Neural progenitor cell (in vitro differentiated cells): ENCODE measurements at regions not wholly inside any gene's neighbourhood (a gene's known extent, or its start where the extent isn't known, plus 50 kb on each side); places are given as distances from the start of the nearest gene placed in this dataset.

Experiments used
- EZH2 ChIP-seq: fragments of 200-600 bp; sonication (generic); IDR thresholded peaks from 2 replicates; pipeline ENCODE4 v1.6.1; 2017; ENCODE audit warnings: antibody characterized with exemption, mild to moderate bottlenecking, moderate library complexity
- EZH2phosphoT487 ChIP-seq: fragments of 200-600 bp; sonication (generic); IDR thresholded peaks from 2 replicates; pipeline ENCODE4 v1.6.1; 2017; ENCODE audit warnings: antibody characterized with exemption
- TF ChIP-seq, protein P1 (sequence below): fragments of 200-600 bp; sonication (generic); IDR thresholded peaks from 2 replicates; pipeline ENCODE4 v1.5.1; 2017; ENCODE audit warnings: antibody characterized with exemption, mild to moderate bottlenecking

DNA sequence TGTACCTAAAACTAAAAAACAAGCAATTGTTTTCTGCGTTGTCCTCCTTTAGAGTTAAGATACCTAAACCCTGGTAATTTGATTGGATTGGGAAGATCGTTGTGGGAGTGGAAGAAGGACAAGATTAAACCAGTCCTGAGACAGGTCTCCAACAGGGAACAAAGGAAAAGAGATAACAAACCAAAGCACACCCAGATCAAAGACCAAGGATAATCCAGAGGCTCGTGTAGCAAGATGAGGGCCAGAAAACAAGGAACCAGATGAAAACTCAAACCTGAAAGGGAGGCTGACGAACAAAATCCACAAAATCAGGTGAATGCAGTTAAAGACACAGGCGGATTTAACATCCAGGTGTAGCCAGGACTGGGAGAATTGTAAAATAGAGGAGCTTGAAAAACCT, 618.1 kb downstream of the SLCO4C1 start:
- TF ChIP-seq, protein P1, sequence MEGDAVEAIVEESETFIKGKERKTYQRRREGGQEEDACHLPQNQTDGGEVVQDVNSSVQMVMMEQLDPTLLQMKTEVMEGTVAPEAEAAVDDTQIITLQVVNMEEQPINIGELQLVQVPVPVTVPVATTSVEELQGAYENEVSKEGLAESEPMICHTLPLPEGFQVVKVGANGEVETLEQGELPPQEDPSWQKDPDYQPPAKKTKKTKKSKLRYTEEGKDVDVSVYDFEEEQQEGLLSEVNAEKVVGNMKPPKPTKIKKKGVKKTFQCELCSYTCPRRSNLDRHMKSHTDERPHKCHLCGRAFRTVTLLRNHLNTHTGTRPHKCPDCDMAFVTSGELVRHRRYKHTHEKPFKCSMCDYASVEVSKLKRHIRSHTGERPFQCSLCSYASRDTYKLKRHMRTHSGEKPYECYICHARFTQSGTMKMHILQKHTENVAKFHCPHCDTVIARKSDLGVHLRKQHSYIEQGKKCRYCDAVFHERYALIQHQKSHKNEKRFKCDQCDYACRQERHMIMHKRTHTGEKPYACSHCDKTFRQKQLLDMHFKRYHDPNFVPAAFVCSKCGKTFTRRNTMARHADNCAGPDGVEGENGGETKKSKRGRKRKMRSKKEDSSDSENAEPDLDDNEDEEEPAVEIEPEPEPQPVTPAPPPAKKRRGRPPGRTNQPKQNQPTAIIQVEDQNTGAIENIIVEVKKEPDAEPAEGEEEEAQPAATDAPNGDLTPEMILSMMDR = no peak
- TF ChIP-seq EZH2phosphoT487 = no peak
- no peak for TF ChIP-seq EZH2
